GM23248 (cell line): ENCODE measurements at regions not wholly inside any gene's neighbourhood (a gene's known extent, or its start where the extent isn't known, plus 50 kb on each side); places are given as distances from the start of the nearest gene placed in this dataset.

Experiments
- EZH2 ChIP-seq: fragments of 200-600 bp; sonication (generic); IDR thresholded peaks from 2 replicates; pipeline ENCODE4 v1.6.1; 2018; ENCODE audit warnings: antibody characterized with exemption, mild to moderate bottlenecking; ENCODE audit not compliant: insufficient read depth, poor library complexity, severe bottlenecking
- EZH2phosphoT487 ChIP-seq: fragments of 200-600 bp; sonication (generic); IDR thresholded peaks from 2 replicates; pipeline ENCODE4 v1.6.1; 2018; ENCODE audit warnings: antibody characterized with exemption, moderate library complexity, mild to moderate bottlenecking, low read depth; ENCODE audit not compliant: insufficient read depth

DNA sequence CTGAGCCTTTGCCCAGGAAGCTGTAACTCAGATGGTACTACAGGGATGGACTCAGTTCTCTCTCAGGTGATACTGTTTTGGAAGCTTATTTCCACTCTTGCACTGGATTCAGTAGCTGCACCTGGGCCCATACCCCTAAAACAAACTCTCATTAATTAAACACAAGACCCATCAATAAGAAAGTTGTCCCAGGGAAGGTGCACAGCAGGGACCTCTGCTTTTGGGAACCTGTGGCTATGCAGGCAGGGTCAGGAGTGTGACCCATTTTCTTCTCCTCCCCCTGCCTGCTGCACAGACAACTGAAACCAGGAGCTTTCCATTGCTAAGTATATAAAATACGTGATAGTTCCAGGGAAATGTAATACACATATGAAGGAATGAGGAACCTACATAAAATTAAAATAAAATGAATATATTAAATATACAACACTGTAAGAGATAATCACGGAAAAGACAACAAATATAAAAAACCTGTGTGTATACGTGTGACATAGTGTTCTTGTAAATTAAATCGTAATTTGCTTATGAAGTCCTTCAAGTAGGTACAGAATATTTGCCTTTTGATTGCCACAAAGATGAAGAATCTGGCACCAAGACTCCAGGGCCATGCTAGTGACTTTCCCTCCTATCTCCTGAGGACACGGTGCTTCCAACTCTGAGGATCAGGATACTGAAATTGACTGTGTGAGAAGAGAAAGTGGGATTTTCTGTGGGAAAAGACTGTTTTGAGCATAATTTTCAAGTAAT lies 101.6 kb upstream of the GOLGA6L6 start:
- TF ChIP-seq EZH2phosphoT487 = no peak
- TF ChIP-seq EZH2 = no peak
